NCI-H524 treated with DMSO at 0.1 percent for 48 hours (cell line): ENCODE measurements at regions not wholly inside any gene's neighbourhood (a gene's known extent, or its start where the extent isn't known, plus 50 kb on each side); places are given as distances from the start of the nearest gene placed in this dataset.

Experiments used
- DNase-seq: peaks from one replicate; lab custom pipeline; 2025; lab: John Stamatoyannopoulos, UW

DNA sequence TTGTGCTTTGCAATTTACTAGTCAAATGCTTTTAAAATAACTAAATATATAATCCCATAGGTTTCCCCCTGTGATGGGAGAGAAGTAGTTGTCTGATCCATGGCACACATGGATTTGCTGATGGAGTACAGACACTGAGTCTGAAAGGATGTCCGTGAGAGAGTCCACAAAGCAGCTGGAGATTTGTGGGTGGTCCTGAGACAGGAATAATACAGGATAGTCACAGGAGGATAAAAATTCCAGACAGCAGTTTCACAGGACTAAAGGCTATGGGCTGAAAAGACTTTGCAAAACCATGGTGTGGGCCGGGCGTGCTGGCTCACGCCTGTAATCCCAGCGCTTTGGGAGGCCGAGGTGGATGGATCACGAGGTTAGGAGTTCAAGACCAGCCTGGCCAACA, 58.7 kb upstream of the ZFR start:
- DNase-seq: no peak

DNA sequence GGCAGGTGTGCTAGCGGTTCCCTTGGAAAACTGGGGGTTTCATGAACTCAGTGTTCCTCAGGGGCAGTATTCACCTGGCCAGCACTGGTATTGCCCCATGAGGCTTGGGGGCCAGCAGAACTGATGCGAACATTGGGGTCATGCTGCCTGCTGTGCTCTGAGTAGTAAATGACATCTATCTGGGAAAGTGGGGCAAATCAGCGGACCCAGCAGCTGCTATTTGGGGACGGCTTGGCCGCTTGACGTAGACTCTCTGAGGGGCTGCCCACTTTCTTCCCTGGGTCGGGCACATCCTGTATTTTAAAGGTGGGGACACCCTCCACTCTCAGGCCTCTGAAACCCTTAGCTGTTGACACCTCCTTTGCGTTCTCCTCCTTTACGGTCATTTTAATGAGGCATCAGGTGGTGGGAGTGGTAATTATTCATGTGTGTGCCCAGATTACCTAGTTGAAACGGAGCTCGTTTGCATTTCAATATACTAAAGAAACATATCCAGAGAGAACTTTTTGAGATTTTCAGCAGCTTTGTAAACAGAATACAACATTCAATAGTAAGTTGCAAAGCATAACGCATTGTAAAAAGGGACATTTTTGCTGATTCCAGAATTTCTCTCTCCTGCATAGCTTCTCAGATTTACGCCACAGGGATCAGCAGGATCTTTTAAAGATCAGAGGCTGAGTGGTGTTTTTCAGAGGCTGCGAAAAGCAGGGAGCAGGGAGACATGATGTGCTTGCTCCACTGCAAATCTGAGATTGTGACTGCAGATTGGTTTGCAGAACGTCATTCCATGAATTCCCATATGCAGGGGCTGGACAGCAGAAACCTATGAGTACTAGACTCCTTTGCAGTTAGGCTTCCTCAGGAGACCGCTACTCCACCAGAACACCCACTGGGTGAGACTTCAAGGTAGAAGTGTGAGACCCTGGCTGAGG, 56.8 kb upstream of the ZFR start:
- no peak for DNase-seq

- DNase-seq: no peak
These were observed 55.6 kb upstream of the ZFR start for GRCh38 chr5:32500181-32500580.

DNA sequence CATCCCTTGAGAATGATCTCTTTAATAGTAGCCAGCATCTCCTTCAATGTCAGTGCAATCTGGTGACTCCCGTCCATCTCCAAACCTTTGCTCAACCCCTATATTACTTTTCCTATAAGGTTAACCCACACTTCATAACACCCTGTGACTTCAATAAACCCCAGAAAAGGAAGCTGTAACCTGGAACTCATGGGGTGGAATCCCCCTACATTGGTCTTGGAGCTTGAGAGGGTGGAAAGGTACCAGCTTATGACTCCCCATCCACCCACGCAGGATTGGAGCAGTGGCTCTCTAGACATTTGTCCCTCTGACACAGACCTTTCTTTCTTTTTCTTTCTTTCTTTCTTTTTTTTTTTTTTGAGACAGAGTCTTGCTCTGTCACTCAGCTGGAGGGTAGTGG, 54.7 kb upstream of the ZFR start:
- no peak for DNase-seq

GRCh38 chr5:32498484-32498883, 53.9 kb upstream of the ZFR start:
- DNase-seq: no peak

DNA sequence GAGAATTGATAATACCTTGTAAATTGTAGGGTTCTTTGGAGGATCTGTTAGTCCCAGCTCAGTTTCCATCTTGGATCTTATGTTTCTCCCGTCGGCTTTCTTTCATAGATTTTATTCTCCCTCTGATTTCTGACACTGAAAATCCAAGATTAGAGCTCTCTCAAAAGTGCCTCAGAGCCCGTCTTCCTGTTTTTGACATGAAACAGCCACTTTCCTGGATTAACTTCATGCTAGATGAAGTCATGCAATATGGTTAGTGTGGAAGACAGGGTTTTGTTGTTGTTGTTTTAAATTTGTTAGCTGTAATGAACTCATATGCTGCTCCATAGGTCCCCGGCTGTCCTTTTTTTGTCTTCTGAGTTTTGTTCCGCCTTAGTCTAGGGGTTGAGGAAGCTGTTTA, 51.6 kb upstream of the ZFR start:
- no peak for DNase-seq

- no peak for DNase-seq
These were observed 50.3 kb upstream of the ZFR start for GRCh38 chr5:32494827-32495226.
